H9 (cell line): ENCODE measurements at regions not wholly inside any gene's neighbourhood (a gene's known extent, or its start where the extent isn't known, plus 50 kb on each side); places are given as distances from the start of the nearest gene placed in this dataset.

ENCODE experiments used
- DNase-seq: peaks from one replicate; pipeline ENCODE4 v3.0.0-alpha.2; 2017
- H2AFZ ChIP-seq: one replicate; pipeline ENCODE4 v1.6.1; 2013; ENCODE audit warnings: mild to moderate bottlenecking, low read length, control low read depth, moderate library complexity
- H2AK5ac ChIP-seq: 2 replicates; pipeline ENCODE4 v1.6.1; 2013; ENCODE audit warnings: low read length, control low read depth, mixed read lengths; ENCODE audit not compliant: insufficient read length
- H2BK120ac ChIP-seq: one replicate; pipeline ENCODE4 v1.6.1; 2013; ENCODE audit warnings: low read depth, mild to moderate bottlenecking, low read length, control low read depth, inconsistent platforms; ENCODE audit not compliant: poor library complexity, severe bottlenecking
- H2BK12ac ChIP-seq: 2 replicates; pipeline ENCODE4 v1.6.1; 2013; ENCODE audit warnings: low read length, control low read depth, mixed read lengths, low read depth; ENCODE audit not compliant: insufficient read length
- H2BK15ac ChIP-seq: 2 replicates; pipeline ENCODE4 v1.6.1; 2013; ENCODE audit warnings: low read depth, low read length, control low read depth
- H2BK20ac ChIP-seq: one replicate; pipeline ENCODE4 v1.6.1; 2013; ENCODE audit warnings: low read depth, mild to moderate bottlenecking, low read length, control low read depth, inconsistent platforms; ENCODE audit not compliant: poor library complexity, severe bottlenecking
- H2BK5ac ChIP-seq: 2 replicates; pipeline ENCODE4 v1.6.1; 2013; ENCODE audit warnings: low read length, control low read depth, mixed read lengths; ENCODE audit not compliant: insufficient read length
- H3K14ac ChIP-seq: 2 replicates; pipeline ENCODE4 v1.6.1; 2013; ENCODE audit warnings: low read length, control low read depth; ENCODE audit not compliant: insufficient read depth
- H3K18ac ChIP-seq: 2 replicates; pipeline ENCODE4 v1.6.1; 2013; ENCODE audit warnings: low read depth, mild to moderate bottlenecking, mixed read lengths, low read length, control low read depth; ENCODE audit not compliant: insufficient read length
- H3K23ac ChIP-seq: 2 replicates; pipeline ENCODE4 v1.6.1; 2013; ENCODE audit warnings: low read length, control low read depth, mixed read lengths, low read depth; ENCODE audit not compliant: insufficient read length
- H3K23me2 ChIP-seq: 2 replicates; pipeline ENCODE4 v1.6.1; 2013; ENCODE audit warnings: low read depth, mild to moderate bottlenecking, mixed read lengths, low read length, control low read depth; ENCODE audit not compliant: insufficient read length, poor library complexity, severe bottlenecking
- H3K27ac ChIP-seq: 2 replicates; pipeline ENCODE4 v1.5.1; 2013; ENCODE audit warnings: low read length, control low read depth, mixed read lengths, low read depth; ENCODE audit not compliant: insufficient read length
- H3K27me3 ChIP-seq: 2 replicates; pipeline ENCODE4 v1.6.1; 2013; ENCODE audit warnings: low read length, control low read depth, inconsistent platforms; ENCODE audit not compliant: insufficient read depth
- H3K4ac ChIP-seq: 2 replicates; pipeline ENCODE4 v1.6.1; 2013; ENCODE audit warnings: low read depth, mild to moderate bottlenecking, control low read depth, inconsistent platforms, low read length, moderate library complexity
- H3K4me1 ChIP-seq: 2 replicates; pipeline ENCODE4 v1.6.1; 2013; ENCODE audit warnings: low read length, control low read depth, inconsistent platforms; ENCODE audit not compliant: insufficient read depth
- H3K4me2 ChIP-seq: 2 replicates; pipeline ENCODE4 v1.6.1; 2013; ENCODE audit warnings: low read length, control low read depth, mixed read lengths; ENCODE audit not compliant: insufficient read length, insufficient read depth
- H3K56ac ChIP-seq: 2 replicates; pipeline ENCODE4 v1.6.1; 2013; ENCODE audit warnings: low read depth, mild to moderate bottlenecking, mixed read lengths, low read length, control low read depth; ENCODE audit not compliant: insufficient read length
- H3K79me1 ChIP-seq: 2 replicates; pipeline ENCODE4 v1.6.1; 2013; ENCODE audit warnings: low read depth, mild to moderate bottlenecking, moderate library complexity, low read length, control low read depth, inconsistent platforms; ENCODE audit not compliant: insufficient read depth, poor library complexity, severe bottlenecking
- H3K79me2 ChIP-seq: 2 replicates; pipeline ENCODE4 v1.6.1; 2013; ENCODE audit warnings: low read length, control low read depth, inconsistent platforms; ENCODE audit not compliant: insufficient read depth
- H3K9ac ChIP-seq: 2 replicates; pipeline ENCODE4 v1.6.1; 2013; ENCODE audit warnings: low read length, control low read depth, mixed read lengths; ENCODE audit not compliant: insufficient read length; ENCODE audit errors: extremely low read depth
- H3K9me3 ChIP-seq: one replicate; pipeline ENCODE4 v1.6.1; 2013; ENCODE audit warnings: low read depth, low read length, inconsistent platforms; ENCODE audit not compliant: control insufficient read depth
- H3T11ph ChIP-seq: one replicate; pipeline ENCODE4 v1.6.1; 2013; ENCODE audit warnings: mild to moderate bottlenecking, low read length, control low read depth, inconsistent platforms
- H4K20me1 ChIP-seq: one replicate; pipeline ENCODE4 v1.6.1; 2013; ENCODE audit not compliant: control insufficient read depth, insufficient read length, insufficient read depth
- H4K5ac ChIP-seq: 2 replicates; pipeline ENCODE4 v1.6.1; 2013; ENCODE audit warnings: low read depth, mild to moderate bottlenecking, mixed read lengths, low read length, control low read depth; ENCODE audit not compliant: insufficient read length
- H4K8ac ChIP-seq: replicated peaks from 2 replicates; pipeline ENCODE4 v1.6.1; 2013; ENCODE audit warnings: low read length, control low read depth, mixed read lengths, low read depth; ENCODE audit not compliant: insufficient read length
- H4K91ac ChIP-seq: 2 replicates; pipeline ENCODE4 v1.6.1; 2013; ENCODE audit warnings: low read depth, mild to moderate bottlenecking, moderate library complexity, mixed read lengths, low read length, control low read depth; ENCODE audit not compliant: insufficient read length
- H3K27ac Mint-ChIP-seq, 3 experiments: 2 replicates in 2 of 3; 3 replicates in 1 of 3; pipeline ENCODE4 v1.8.0; 2020 to 2021; ENCODE audit warnings: mixed read lengths in 3 of 3, mild to moderate bottlenecking in 1 of 3, moderate library complexity in 1 of 3
- H3K27me3 Mint-ChIP-seq: 2 replicates; pipeline ENCODE4 v1.8.0; 2021; ENCODE audit warnings: low read depth, mild to moderate bottlenecking, moderate library complexity, mixed read lengths
- H3K36me3 Mint-ChIP-seq, 3 experiments: 2 replicates in 2 of 3; 3 replicates in 1 of 3; pipeline ENCODE4 v1.8.0; 2020 to 2021; ENCODE audit warnings: low read depth in 3 of 3, mixed read lengths in 3 of 3; ENCODE audit not compliant: insufficient read depth in 1 of 3
- H3K4me1 Mint-ChIP-seq, 2 experiments: 2 replicates each; pipeline ENCODE4 v1.8.0; 2020; ENCODE audit warnings: mixed read lengths in 2 of 2
- H3K4me3 Mint-ChIP-seq, 2 experiments: 2 replicates in 1 of 2; 3 replicates in 1 of 2; pipeline ENCODE4 v1.8.0; 2020 to 2021; ENCODE audit warnings: mild to moderate bottlenecking in 2 of 2, mixed read lengths in 2 of 2, moderate library complexity in 1 of 2
- H3K9me3 Mint-ChIP-seq, 2 experiments: 2 replicates in 1 of 2; 3 replicates in 1 of 2; pipeline ENCODE4 v1.8.0; 2020; ENCODE audit warnings: mild to moderate bottlenecking in 2 of 2, mixed read lengths in 2 of 2, moderate library complexity in 1 of 2
- CTCF ChIP-seq: fragments of 200-600 bp; sonication (generic); conservative IDR thresholded peaks from 3 replicates; pipeline ENCODE4 v1.8.0; 2021; ENCODE audit warnings: antibody characterized with exemption, mild to moderate bottlenecking
- WGBS: extraction: QIAGEN DNeasy Blood & Tissue Kit; methylation state at CpG from one replicate; pipeline ENCODE4 v1.1.7; 2013; ENCODE audit warnings: missing lambda C conversion rate, low lambda C conversion rate, mixed read lengths; ENCODE audit not compliant: insufficient read length; ENCODE audit errors: extremely low coverage; 5-methylcytosine and 5-hydroxymethylcytosine counted together

GRCh38 chr7:35749556-35749955 lies 51.3 kb upstream of the SEPTIN7 start:
- Histone ChIP-seq H3K27me3 (no peaks in the 10 kb centered on the region), H3K79me2 (no peaks in the 10 kb centered on the region), H2BK120ac (no peak overlapping the region), H2AFZ (no peak overlapping the region), H3K23me2 (no peaks in the 10 kb centered on the region), H2BK5ac (no peak overlapping the region), H3K79me1 (no peaks in the 10 kb centered on the region), H2AK5ac (no peak overlapping the region), H3K18ac (no peak overlapping the region), H2BK20ac (no peak overlapping the region), H3K27ac (no peak overlapping the region), H3K9me3 (no peaks in the 10 kb centered on the region), H3K4ac (no peak overlapping the region), H4K91ac (no peak overlapping the region), H2BK12ac (no peak overlapping the region), H3K56ac (no peak overlapping the region), H3K14ac (no peak overlapping the region), H2BK15ac (no peak overlapping the region), H4K20me1 (no peaks in the 10 kb centered on the region), H3K9ac (no peak overlapping the region), H3K4me1 (0 out of 2 replicates have a peak, but pooled peaks cover 4% of the 10 kb centered on the region), H4K5ac (no peak overlapping the region), H3K4me2 (no peak overlapping the region), H4K8ac (no peak overlapping the region), H3K23ac (no peak overlapping the region), H3T11ph (no peak overlapping the region)
- no peak for DNase-seq
- Mint-ChIP-seq H3K27ac (no peak overlapping the region), H3K27me3 (no peaks in the 10 kb centered on the region; the same call in 1 of the 2 replicates), H3K9me3 (no peaks in the 10 kb centered on the region; a peak in 1 of 5 replicates), H3K36me3 (no peaks in the 10 kb centered on the region), H3K4me3 (no peak overlapping the region), H3K4me1 (peaks cover 9 to 30% of the 10 kb centered on the region in 2 experiments)
- TF ChIP-seq CTCF = no peak
- no CpG with 5 or more reads among the region's 2 CpGs for WGBS
